Activated T-cell treated with anti-CD3 and anti-CD28 coated beads, Interleukin-2, amount 50 U/mL, for 24 hours (primary cell): ENCODE measurements at regions not wholly inside any gene's neighbourhood (a gene's known extent, or its start where the extent isn't known, plus 50 kb on each side); places are given as distances from the start of the nearest gene placed in this dataset.

ENCODE experiments used
- DNase-seq: peaks from one replicate; pipeline ENCODE4 v3.0.0-alpha.2; 2020
- H3K27ac Mint-ChIP-seq: 2 replicates; pipeline ENCODE4 v1.8.0; 2020; ENCODE audit warnings: mild to moderate bottlenecking, mixed read lengths
- H3K27me3 Mint-ChIP-seq: 2 replicates; pipeline ENCODE4 v1.8.0; 2020; ENCODE audit warnings: mixed read lengths
- H3K36me3 Mint-ChIP-seq: 2 replicates; pipeline ENCODE4 v1.8.0; 2020; ENCODE audit warnings: low read depth, mixed read lengths
- H3K4me1 Mint-ChIP-seq: 2 replicates; pipeline ENCODE4 v1.8.0; 2020; ENCODE audit warnings: low read depth, mixed read lengths
- H3K4me3 Mint-ChIP-seq: 2 replicates; pipeline ENCODE4 v1.8.0; 2020; ENCODE audit warnings: mild to moderate bottlenecking, moderate library complexity, mixed read lengths
- H3K9me3 Mint-ChIP-seq: 2 replicates; pipeline ENCODE4 v1.8.0; 2020; ENCODE audit warnings: mixed read lengths

- Mint-ChIP-seq H3K4me3 (no peak overlapping the region), H3K27ac (no peak overlapping the region), H3K36me3 (no peaks in the 10 kb centered on the region), H3K4me1 (no peaks in the 10 kb centered on the region), H3K27me3 (peaks cover 39% of the 10 kb centered on the region), H3K9me3 (no peaks in the 10 kb centered on the region)
- DNase-seq: no peak
Measured at GRCh38 chr7:1377111-1377909, 82.0 kb downstream of the MICALL2 start.

DNA sequence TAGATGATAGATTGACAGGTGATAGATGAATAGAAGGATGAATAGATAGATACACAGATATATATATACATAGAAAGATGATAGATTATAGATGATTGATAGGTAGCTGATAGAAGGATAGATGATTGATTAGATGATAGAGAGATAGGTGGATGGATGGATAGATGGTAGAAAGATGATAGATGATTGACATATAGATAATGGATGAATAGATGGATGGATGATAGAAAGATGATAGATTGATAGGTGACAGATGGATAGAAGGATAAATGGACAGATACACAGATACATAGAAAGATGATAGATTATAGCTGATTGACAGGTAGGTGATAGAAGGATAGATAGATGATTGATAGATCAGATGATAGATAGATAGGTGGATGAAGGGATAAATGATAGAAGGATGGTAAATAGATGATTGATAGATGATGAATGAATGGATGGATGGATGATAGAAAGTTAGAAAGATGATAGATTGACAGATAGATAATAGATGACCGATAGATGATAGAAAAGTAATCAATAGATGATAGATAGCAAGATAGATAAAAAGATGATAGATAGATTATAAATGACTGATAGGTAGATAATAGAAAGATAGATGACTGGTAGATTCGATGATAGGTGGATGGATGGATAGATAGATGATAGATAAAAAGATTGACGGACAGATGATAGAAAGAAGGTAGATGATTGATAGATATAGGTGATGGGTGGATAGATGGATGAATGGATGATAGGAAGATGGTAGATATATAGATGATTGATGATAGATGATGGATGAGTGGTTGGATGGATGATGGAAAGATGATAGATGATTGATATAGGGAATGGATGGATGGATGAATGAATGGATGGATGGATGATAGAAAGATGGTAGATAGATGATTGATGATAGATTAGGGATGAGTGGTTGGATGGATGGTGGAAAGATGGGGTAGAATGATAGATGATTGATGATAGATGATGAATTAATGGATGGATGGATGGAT is 80.4 kb downstream of the MICALL2 start:
- Mint-ChIP-seq H3K4me3 (no peak overlapping the region), H3K4me1 (no peaks in the 10 kb centered on the region), H3K36me3 (no peaks in the 10 kb centered on the region), H3K27ac (no peak overlapping the region), H3K27me3 (peaks cover 30% of the 10 kb centered on the region), H3K9me3 (no peaks in the 10 kb centered on the region)
- no peak for DNase-seq

- no peak for DNase-seq
- Mint-ChIP-seq H3K27me3 (peaks cover 32% of the 10 kb centered on the region), H3K4me3 (no peak overlapping the region), H3K9me3 (no peaks in the 10 kb centered on the region), H3K27ac (no peak overlapping the region), H3K4me1 (no peaks in the 10 kb centered on the region), H3K36me3 (no peaks in the 10 kb centered on the region)
Measured at GRCh38 chr7:1380231-1380815, 78.9 kb downstream of the MICALL2 start.

DNA sequence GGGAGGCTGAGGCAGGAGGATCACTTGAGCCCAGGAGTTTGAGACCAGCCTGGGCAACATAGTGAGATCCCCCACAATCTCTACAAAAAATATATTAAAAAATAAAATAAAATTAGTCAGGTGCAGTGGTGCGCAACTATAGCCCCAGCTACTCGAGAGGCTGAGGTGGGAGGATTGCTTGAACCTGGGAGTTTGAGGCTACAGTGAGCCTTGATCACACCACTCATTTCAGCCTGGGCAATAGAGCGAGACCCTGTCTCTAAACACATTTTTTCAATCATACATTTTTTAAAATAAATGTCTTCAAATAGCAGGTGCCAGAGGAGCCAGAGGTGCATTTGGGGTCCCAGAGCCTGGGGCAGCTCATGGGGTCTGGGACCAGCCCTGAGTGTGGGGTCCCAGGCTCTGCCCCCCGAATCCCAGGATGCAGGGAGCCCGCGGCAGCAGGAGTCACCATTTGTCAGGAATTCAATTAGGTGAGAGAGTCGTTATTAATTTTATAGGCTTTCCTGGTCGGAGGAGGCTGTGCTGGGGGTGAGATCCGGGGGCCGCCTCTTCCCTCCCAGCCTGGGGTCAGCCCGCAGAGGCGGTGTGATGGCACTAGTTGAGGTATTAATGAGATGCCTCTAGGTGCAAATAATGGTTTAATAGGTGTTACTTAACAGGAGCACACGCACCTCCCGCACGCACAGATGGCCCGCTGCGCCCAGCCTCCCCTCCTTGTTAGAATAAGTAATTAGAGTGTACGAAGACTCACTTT is 78.3 kb downstream of the MICALL2 start:
- H3K27ac Mint-ChIP-seq: no peak overlapping the region
- H3K4me1 Mint-ChIP-seq: no peaks in the 10 kb centered on the region

DNA sequence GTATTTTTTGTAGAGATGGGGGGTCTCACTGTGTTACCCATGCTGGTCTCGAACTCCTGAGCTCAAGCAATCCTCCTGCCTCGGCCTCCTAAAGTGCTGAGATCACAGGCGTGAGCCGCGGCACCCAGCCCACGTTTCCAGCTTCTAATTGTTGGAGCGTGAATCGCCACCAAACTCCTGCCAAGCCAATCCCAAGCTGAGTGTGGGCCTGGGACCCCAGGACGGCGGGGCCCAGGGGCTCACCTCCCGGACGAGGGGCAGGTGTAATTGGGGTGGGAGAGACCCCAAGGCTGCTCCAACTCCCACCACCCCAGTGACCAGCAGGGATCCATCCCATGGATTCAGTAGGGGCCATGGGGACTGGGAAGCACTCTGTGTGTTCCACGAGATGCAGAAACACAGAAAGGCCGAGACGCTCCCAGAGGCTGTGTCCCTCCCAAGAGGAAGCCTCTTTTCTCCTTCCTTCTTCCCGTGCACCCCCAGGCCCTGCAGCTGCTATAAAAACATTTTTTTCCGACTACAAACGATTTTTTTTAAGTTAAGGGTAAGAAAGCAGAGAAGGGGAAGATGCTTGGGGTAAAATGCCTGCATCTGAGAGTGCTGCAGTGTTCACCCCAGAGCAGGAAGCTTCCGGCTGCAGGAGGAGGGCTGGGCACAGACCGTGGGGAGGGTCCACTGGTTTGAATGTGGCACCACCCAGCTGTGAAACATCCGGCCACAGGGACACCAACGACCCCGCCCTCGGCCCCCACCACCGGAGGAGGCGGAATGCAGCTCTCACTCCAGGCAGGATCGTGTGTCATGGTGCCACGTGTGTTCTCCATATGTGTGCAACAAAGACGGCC is 76.5 kb downstream of the MICALL2 start:
- Mint-ChIP-seq H3K4me3 (no peak overlapping the region), H3K4me1 (no peaks in the 10 kb centered on the region), H3K27me3 (peaks cover 31% of the 10 kb centered on the region), H3K27ac (no peak overlapping the region), H3K36me3 (no peaks in the 10 kb centered on the region), H3K9me3 (no peaks in the 10 kb centered on the region)
- no peak for DNase-seq

More for the DNA sequence above, 78.3 kb downstream of the MICALL2 start:
- H3K36me3 Mint-ChIP-seq: no peaks in the 10 kb centered on the region
- DNase-seq: no peak
- no peak overlapping the region for H3K4me3 Mint-ChIP-seq
- no peaks in the 10 kb centered on the region for H3K9me3 Mint-ChIP-seq
- H3K27me3 Mint-ChIP-seq: peaks cover 35% of the 10 kb centered on the region

- Mint-ChIP-seq H3K9me3 (no peaks in the 10 kb centered on the region), H3K27me3 (peaks cover 36% of the 10 kb centered on the region), H3K4me1 (no peaks in the 10 kb centered on the region), H3K4me3 (no peak overlapping the region), H3K36me3 (no peaks in the 10 kb centered on the region), H3K27ac (no peak overlapping the region)
- DNase-seq: no peak
Measured at GRCh38 chr7:1383398-1384112, 75.7 kb downstream of the MICALL2 start.

GRCh38 chr7:1384113-1384415 is 75.2 kb downstream of the MICALL2 start:
- peaks cover 39% of the 10 kb centered on the region for H3K27me3 Mint-ChIP-seq
- no peak overlapping the region for H3K27ac Mint-ChIP-seq
- no peak overlapping the region for H3K4me3 Mint-ChIP-seq
- no peak for DNase-seq
- no peaks in the 10 kb centered on the region for H3K36me3 Mint-ChIP-seq
- H3K9me3 Mint-ChIP-seq: no peaks in the 10 kb centered on the region
- H3K4me1 Mint-ChIP-seq: no peaks in the 10 kb centered on the region
